ENCODE measurements at regions not wholly inside any gene's neighbourhood (a gene's known extent, or its start where the extent isn't known, plus 50 kb on each side); places are given as distances from the start of the nearest gene placed in this dataset.
"Not testable (repeated sequence)": the region's sequence is repeated elsewhere in the genome, so short reads cannot be mapped to it uniquely, and the experiment has no call there.

DNA sequence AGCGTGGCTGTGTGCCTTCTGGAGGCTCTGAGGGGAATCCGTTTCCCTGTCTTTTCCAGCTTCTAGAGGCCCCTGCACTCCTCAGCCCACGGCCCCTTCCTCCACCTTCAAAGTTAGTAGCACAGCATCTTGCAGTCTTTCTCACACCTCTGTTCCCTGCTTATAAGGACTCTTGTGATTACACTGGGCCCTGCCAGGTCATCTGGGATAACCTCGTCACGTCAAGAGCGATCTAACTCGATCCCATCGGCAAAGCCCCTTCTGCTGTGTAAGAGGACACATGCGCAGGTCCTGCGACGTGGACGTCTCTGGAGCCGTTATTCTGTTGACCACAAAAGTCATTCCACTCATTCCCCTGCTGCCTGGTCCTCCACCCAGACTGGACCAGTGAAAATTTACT, 159.2 kb downstream of the BMP7 start:
- DNase-seq (no peak), ATAC-seq (ENCODE audit: poor library complexity) (no peak)
- intact Hi-C loops (cut with DNase I): no loop called here

DNA sequence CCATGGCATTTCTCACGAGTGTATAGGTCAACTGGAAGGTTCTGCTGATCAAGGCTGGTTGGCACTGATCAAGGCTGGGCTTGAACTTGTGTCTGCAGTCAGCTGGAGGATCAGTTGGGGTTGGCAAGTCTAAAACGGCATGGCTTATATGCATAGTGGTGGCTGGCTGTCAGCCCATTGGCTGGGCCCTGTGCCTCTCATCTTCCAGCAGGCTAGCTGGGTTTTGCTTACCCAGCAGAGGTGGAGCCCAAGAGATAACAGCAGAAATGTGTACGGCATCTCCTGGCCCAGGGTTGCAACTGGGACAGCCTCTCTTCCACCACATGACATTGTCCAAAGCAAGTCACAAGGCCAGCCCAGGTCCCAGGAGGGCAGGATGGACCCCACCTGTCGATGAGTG, 158.2 kb downstream of the BMP7 start:
- ATAC-seq (ENCODE audit: poor library complexity) (no peak), DNase-seq (no peak)
- intact Hi-C loops (cut with DNase I): no loop called here

DNA sequence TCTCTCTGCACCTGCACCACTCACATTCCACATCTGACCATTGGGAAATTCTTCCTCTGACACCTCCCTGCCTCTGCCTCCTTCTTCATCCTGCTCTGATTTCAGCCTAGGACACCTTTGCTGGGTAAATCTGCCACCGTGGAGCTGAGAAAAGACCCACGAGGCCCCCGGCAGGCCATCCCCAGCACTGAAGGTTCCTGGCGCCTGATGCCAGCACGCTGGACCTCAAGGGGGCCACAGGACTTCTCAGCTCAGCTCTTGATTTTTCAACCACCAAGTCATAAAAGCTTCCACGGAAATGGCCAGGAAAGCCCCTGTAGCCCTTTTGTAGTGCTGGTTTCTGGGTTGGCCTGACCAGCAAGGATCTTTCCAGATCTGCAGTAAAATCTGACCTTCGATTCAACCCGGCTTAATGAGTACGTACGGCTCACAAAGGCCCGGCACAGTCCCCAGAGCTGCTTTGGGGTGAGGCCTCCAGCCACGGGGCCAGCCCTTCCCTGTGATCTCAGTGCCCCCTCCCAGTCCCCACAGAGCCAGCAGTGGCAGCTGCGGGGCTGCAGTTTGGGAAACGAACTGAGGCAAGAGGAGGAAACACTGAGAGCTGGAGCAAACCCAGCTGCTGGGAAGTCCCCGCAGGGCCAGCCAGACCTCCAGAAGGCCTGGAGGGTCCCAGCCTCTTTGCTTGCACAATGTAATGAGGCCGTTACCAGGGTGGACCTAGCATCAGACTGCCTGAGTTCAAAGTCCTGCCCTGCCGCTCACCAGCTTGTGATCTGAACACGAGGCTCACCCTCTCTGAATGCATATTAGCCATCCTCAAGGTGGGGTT, 157.5 kb downstream of the BMP7 start:
- ATAC-seq (ENCODE audit: poor library complexity) (no peak), DNase-seq (no peak)
- intact Hi-C loops (cut with DNase I): no loop called here

DNA sequence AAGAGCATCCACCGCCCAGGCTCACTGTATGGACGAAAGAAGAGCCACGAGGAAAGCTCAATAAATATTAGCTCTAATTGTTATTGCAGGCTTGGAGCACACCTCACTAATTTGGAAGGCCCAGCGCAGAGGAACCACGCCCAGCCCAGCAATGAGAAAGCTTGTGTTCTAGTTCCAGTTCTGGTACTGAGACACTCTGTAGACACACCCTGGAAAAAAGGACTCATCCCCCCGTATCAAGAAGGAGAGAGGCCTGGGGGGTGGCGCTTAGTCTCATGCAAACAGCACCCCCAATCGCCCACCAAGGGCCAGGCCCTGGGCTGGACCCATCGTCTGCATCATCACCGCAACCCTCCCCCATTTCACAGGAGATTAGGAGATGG, 156.9 kb downstream of the BMP7 start:
- ATAC-seq (ENCODE audit: poor library complexity) (no peak), DNase-seq (no peak)
- intact Hi-C loops (cut with DNase I): no loop called here

DNA sequence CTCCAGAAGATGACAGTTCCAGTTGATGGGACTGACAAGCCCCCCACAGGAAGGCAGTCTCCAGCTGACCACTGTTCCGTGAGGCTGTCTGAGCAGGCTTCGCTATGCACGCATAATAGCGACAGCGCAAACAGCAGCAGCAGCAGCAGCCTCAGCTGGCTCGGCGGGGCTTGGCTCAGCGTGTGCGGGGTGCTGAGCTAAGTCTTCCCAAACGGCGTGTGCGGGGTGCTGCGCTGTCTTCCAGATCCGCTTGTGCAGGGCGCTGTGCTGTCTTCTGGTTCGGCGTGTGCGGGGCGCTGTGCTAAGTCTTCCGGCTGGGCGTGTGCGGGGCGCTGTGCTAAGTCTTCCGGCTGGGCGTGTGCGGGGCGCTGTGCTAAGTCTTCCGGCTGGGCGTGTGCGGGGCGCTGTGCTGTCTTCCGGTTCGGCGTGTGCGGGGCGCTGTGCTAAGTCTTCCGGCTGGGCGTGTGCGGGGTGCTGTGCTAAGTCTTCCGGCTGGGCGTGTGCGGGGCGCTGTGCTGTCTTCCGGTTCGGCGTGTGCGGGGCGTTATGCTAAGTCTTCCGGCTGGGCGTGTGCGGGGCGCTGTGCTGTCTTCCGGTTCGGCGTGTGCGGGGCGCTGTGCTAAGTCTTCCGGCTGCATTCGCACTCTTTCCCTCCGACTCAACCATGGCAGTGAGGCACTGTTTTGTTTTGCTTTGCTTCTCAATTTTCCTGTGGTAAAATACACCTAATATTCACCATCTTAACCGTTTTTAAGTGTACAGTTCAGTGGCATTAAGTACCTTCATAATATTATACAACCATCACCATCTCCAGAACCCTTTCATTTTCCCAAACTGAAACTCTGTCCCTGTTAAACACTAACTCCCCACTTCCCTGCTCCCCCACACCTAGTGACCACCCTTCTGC, 156.1 kb downstream of the BMP7 start:
- ATAC-seq (ENCODE audit: poor library complexity); intact Hi-C loops (cut with DNase I); DNase-seq: not testable (repeated sequence)

DNA sequence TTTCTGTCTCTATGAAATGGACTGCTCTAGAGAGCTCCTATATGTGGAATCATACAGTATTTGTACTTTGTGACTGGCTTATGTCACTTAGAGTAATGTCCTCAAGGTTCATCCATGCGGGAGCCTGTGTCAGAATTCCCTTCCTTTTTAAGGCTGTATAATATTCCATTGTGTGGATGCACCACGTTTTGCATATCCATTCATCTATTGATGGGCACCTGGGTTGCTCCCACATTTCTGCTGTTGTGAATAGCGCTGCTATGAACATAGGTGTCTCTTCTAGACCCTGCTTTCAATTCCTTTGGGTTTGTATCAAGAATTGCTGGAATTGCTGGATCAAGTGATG, 155.4 kb downstream of the BMP7 start:
- ATAC-seq (ENCODE audit: poor library complexity): no peak
- no peak for DNase-seq
- intact Hi-C loops (cut with DNase I): no loop called here

DNA sequence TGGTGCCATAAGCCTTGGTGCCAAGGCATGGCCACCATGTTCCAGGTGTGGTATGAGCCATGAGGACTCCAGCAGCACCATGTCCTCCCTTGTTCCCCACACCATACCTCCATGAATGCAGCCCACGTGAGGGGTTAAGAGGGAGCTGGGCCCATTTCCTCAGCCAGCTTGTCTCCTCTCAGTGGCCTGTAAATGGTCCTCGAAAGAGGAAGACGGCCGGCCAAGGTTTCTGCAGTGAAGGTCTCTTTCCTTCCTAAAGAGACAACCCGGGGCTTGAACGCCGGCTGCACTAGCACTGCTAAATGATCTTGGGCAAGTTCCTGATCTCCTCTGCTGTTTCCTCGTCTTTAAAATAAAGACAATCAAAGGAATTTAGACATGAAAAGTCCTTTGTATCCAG, 154.0 kb downstream of the BMP7 start:
- DNase-seq (no peak), ATAC-seq (ENCODE audit: poor library complexity) (no peak)
- intact Hi-C loops (cut with DNase I): no loop called here

DNA sequence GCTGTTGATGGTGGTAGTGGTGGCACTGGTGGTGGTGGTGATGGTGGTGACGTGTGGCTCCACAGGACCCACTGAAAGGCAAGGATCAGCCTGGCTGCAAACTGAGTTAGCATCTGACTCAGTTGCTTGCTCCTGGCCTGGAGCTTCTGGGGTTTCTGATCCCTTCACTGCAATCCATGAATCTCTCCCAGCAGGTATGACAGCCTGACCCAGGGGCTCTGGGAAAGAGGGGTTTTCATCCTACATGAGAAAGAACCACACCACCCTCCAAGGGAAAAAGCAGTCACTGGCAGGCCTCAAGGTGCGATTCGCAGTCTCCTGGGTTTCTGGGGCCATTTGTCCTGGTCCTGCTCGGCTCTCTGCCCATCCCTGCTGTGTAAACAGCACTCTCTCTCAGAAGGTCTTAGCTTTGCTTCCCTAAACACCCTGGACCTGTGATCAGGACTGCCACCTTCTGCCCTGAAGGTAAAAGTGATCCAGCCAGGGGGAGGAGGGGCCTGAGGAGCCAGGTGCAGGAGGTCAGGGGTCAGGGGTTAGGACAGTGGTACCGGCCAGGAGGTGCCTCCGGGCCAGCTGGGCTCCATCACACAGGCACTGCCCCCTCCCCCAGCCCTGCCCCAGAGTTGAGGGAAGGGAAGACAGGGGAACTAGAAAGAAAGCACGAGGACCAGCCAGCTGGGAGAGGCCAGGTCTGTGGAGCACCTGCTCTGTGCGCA, 152.0 kb downstream of the BMP7 start:
- no peak for DNase-seq
- intact Hi-C loops (cut with DNase I): no loop called here
- ATAC-seq (ENCODE audit: poor library complexity): no peak

DNA sequence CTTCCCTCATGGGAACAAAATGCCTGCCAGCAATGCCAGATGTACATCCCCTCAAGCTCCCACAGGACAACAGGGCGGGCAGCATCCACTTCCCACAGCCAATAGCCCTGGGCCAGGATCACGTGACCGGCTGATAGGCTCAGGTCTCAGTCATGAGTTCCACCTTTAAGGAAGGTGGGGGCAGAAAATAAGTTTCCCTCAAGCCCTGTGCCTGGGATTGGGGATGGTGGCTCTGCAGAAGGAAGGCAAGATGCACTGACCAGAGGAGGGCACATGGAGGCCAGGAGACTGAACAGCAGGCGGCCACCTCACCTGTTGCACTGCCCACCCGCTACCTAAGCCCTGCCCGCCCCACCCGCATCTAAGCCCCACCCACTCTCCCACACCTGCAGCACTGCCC, 149.1 kb downstream of the BMP7 start:
- DNase-seq: no peak
- ATAC-seq (ENCODE audit: poor library complexity): no peak
- intact Hi-C loops (cut with DNase I): no loop called here

DNA sequence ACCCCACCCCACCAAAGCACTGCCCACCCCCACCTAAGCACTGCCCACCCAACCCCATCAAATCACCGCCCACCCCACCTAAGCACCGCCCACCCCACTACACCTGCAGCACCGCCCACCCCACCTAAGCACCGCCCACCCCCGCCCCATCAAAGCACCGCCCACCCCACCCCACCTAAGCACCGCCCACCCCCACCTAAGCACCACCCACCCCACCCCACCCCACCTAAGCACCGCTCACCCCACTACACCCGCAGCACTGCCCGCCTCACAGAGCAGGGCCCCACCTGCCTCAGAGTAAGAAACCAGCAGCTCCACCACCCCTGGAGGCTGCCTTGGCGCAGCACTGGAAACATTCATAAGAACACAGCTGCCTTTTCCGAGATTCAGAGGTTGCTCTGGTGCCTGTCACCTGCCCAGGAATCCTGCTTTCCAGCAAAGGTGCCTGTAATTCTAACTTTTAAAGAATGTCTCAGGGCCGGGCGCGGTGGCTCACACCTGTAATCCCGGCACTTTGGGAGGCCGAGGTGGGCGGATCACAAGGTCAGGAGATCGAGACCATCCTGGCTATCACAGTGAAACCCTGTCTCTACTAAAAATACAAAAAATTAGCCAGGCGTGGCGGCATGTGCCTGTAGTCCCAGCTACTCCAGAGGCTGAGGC, 148.2 kb downstream of the BMP7 start:
- ATAC-seq (ENCODE audit: poor library complexity) (no peak), DNase-seq (no peak)
- intact Hi-C loops (cut with DNase I): no loop called here

All from Right ventricle myocardium superior (tissue), 1 donor.